HG03025 (cell line): ENCODE measurements at regions not wholly inside any gene's neighbourhood (a gene's known extent, or its start where the extent isn't known, plus 50 kb on each side); places are given as distances from the start of the nearest gene placed in this dataset.

Source experiments
- ATAC-seq: cut with Tn5 transposase; IDR thresholded peaks from one replicate; pipeline ENCODE4 v1.9.1; 2021; ENCODE audit warnings: mild to moderate bottlenecking, moderate library complexity; ENCODE audit not compliant: unreplicated experiment, low FRiP score

- no peak for ATAC-seq
Observed at GRCh38 chr2:5751873-5752482, 59.8 kb downstream of the SOX11 start.

GRCh38 chr2:5756272-5756671 is 64.1 kb downstream of the SOX11 start:
- ATAC-seq, result no peak

GRCh38 chr2:5758346-5758745 is 66.2 kb downstream of the SOX11 start:
- ATAC-seq, result no peak

- ATAC-seq, result no peak
Observed at GRCh38 chr2:5759949-5760348, 67.8 kb downstream of the SOX11 start.

- ATAC-seq, result no peak
Observed at GRCh38 chr2:5763531-5763930, 71.3 kb downstream of the SOX11 start.

GRCh38 chr2:5764041-5764440 is 71.9 kb downstream of the SOX11 start:
- no peak for ATAC-seq

- ATAC-seq, result no peak
Observed at GRCh38 chr2:5766056-5766455, 73.9 kb downstream of the SOX11 start.

GRCh38 chr2:5766561-5766960 is 74.4 kb downstream of the SOX11 start:
- no peak for ATAC-seq

- ATAC-seq, result no peak
Observed at GRCh38 chr2:5777131-5777535, 84.9 kb downstream of the SOX11 start.

- ATAC-seq, result no peak
Observed at GRCh38 chr2:5781679-5782078, 89.5 kb downstream of the SOX11 start.

- no peak for ATAC-seq
Observed at GRCh38 chr2:5782103-5782502, 89.9 kb downstream of the SOX11 start.

- ATAC-seq, result no peak
Observed at GRCh38 chr2:5788447-5788846, 96.3 kb downstream of the SOX11 start.

GRCh38 chr2:5791371-5791770 is 99.2 kb downstream of the SOX11 start:
- ATAC-seq, result no peak

GRCh38 chr2:5794012-5794411 is 101.8 kb downstream of the SOX11 start:
- ATAC-seq, result no peak

- ATAC-seq, result no peak
Observed at GRCh38 chr2:5798084-5798483, 105.9 kb downstream of the SOX11 start.

- ATAC-seq, result no peak
Observed at GRCh38 chr2:5799348-5799747, 107.2 kb downstream of the SOX11 start.

GRCh38 chr2:5803547-5803946 is 111.4 kb downstream of the SOX11 start:
- no peak for ATAC-seq

- ATAC-seq, result no peak
Observed at GRCh38 chr2:5818961-5819600, 126.9 kb downstream of the SOX11 start.

- ATAC-seq, result no peak
Observed at GRCh38 chr2:5824126-5824525, 131.9 kb downstream of the SOX11 start.

- ATAC-seq, result no peak
Observed at GRCh38 chr2:5825686-5826085, 133.5 kb downstream of the SOX11 start.

GRCh38 chr2:5826979-5827655 is 134.9 kb downstream of the SOX11 start:
- no peak for ATAC-seq

- no peak for ATAC-seq
Observed at GRCh38 chr2:5834501-5834900, 142.3 kb downstream of the SOX11 start.
